NCI-H1417 (cell line): ENCODE measurements at regions not wholly inside any gene's neighbourhood (a gene's known extent, or its start where the extent isn't known, plus 50 kb on each side); places are given as distances from the start of the nearest gene placed in this dataset.
A peak's percentile ranks its signal among the peaks of the same experiment; 100 is the strongest.
"Not testable (repeated sequence)": the region's sequence is repeated elsewhere in the genome, so short reads cannot be mapped to it uniquely, and the experiment has no call there.

Experiments used
- DNase-seq, 3 experiments: peaks; one replicate each; lab custom pipeline; 2025; lab: John Stamatoyannopoulos, UW

DNA sequence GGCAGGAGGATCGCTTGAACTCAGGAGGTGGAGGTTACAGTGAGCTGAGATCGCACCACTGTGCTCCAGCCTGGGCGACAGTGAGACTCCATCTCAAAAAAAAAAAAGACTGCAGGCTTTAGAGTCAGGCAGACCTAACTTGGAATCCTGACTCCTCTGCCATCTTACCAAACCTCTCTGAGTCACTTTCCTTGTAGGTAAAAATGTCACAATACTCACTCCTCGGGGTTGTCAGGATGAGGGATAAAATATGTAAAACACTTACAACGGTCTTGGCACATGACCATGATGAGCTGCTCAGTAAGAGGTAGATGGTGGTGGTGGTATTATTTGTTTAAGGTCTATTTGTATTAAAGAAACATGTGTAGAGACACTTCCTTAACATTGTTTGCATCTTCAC is 154.1 kb upstream of the PDE1C start:
- no peak for DNase-seq

DNA sequence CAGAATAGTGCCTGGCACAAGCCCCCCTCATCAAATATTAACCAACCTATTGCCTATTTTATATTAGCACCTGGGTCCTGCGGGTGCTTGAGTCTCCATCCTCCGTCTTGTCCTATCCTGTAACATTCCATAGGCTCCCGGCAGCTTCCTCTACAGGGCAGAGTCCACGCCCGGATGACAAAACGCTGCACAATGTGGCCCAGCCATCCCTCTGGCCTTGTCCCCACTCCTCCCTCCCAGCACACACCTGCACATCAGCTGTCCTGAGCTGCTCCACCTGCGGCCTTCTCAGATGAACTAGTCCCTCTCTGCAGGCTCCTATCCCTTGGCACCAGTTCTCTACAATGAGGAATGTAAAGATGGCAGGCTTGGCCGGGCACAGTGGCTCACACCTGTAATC is 153.5 kb upstream of the PDE1C start:
- DNase-seq = no peak

DNA sequence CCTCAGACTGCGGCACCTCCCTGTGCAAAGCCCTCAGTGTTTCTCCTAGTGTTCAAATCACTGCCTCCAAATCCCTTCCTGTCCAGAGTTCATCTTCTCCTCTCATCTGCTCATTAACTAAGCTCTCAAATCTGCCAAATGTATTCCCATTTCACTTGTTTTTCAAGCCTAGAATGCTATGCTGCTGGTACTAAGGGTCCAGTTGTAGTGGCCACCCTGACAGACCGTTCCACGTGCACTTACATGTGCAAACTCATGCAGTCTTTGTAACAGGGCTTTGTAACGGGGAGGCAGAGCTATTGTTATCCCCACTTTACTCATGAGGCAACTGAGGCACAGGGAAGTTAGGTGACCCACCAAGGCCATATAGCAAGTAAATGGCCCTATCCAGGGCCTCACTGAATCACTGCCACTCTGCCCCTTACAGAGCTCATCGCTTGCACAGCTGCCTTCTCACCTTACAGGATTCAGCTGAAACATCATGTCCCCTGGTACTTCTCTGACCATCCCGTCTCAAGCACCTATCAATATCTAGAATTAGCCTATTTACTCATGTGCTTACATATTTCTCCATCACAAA is 153.0 kb upstream of the PDE1C start:
- no peak for DNase-seq

DNA sequence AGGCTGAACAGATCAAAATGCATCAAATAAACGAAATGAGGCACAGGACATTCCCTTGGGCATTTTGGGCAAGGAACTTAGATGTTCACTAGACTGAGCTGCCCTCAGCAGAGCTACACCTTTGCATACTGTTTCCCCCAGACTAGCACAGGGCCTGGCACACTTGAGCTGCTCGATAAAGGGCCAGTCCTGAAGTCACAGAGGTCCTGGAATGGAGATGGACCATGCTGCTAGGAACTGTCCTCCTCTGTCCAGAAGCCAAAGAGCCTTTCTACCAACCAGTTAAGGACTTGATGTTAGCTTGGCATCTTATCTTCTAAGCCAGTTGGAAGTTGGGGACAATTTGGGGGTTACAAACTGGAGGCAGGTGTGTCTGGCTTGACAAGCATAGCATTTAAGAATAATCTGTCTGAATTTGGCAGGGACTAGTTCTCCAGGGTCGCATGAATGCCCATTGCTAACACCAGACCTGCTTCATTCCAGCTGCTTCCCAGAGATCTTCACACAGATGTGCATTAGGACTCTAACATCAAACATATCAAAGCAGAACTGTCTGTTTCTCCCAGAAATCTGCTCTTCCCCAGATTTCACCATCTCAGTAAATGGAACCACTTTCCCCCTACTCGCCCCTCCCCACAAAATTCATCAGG is 152.2 kb upstream of the PDE1C start:
- DNase-seq = no peak

DNA sequence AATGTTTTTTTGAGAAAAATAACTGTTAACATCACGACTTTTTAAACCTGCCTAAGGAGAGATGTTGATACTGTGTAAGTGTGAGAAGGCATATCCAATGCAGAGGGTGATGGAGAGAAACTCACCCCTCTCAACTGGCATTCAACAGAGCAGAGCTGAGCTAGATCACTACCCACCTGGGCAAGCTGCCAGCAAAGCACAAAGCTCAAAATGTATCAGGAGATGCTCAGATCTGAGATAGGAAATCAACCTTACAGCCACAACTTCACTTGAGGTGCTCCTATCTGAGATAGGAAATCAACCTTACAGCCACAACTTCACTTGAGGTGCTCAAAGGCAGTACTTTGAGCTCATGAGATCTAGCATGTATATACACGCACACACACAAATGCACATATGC is 151.5 kb upstream of the PDE1C start:
- DNase-seq = peak in 1 of 3 experiments; percentile 1

DNA sequence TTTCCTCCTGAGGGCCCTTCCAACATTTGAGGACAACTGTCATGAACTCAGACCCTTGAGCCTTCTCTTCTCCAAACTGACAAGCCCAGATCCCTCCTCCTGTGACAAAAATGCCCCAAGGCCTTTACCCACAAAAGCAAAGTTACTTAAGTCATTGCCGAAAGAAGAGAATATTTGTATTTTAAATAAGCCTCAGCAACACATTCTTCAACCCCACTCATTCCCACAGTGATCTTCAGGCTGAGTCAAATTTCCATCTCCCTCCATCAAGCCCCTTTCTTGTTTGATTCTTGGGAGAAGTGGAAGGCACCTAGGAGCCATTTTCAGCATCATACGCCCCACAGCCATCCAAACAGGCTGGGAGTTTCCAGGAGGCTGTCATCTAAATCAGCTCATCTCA is 150.8 kb upstream of the PDE1C start:
- no peak for DNase-seq

DNA sequence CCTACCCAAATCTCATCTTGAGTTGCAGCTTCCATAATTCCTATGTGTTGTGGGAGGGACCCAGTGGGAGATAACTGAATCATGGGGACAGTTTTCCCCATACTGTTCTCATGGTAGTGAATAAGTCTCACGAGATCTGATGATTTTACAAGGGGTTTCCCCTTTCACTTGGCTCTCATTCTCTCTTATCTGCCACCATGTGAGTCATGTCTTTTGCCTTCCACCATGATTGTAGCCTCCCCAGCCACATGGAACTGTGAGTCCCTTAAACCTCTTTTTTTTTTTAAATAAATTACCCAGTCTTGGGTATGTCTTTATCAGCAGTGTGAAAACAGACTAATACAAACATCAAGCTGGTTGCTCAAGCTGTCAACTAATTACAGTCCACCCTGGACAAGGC is 149.6 kb upstream of the PDE1C start:
- DNase-seq = not testable (repeated sequence)

DNA sequence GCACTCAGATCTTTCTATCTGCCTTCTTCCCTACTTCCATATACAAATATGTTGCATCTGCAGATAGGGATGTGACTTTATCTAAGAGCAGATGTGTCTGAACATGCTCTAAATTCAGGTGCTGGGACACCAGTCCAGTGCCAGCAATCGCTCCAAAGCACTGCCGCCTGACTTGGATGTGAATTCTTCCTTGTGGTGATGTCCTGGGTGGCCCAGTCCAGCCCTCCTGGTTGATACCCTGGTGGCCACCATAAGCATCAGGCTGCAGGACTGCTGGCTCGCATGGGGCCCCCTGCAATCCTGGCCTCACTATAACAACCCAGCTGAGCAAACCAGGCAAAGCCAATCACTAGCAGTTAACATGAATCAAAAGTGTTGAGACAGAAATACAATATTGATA is 149.2 kb upstream of the PDE1C start:
- no peak for DNase-seq

DNA sequence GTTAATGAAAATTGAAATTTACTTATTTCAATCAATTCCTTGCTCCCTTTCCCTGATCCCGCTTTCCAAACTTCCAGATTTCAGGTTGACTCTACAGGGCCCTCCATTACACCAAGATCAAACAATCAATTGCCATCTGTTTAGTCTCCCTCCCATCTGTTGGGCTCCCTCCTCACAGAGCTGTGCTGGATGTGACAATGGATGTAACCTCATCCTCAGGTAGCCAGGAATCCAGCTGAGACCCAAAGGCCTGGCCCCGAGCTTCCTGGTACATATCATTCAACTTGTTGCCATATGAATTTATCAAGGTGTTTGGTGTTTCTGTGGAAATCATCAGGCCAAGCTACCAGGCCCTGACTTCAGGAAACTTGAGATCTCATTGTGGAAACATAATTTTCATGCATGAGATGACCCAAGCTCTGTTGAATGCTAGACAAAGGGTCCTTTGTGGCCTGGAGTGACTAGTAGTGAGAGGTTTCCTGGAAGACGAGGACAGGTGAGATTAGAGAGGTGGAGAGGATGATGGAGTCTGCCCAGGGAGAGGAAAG is 148.6 kb upstream of the PDE1C start:
- DNase-seq = no peak

DNA sequence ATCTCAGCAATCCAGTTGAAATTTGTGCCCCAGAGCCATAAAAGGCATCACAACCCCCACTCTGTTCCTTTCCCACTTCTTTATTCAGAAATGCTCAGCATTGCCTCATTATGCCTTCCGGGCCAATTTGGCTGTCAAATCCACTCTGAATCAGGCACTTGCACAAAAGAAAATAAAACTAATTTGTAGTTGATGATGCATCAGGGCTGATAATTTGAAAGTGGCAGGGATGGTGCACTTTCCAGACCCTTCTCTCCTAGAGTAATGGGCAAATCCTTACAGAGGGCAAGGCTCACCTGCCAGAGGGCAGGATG is 147.9 kb upstream of the PDE1C start:
- DNase-seq = no peak

DNA sequence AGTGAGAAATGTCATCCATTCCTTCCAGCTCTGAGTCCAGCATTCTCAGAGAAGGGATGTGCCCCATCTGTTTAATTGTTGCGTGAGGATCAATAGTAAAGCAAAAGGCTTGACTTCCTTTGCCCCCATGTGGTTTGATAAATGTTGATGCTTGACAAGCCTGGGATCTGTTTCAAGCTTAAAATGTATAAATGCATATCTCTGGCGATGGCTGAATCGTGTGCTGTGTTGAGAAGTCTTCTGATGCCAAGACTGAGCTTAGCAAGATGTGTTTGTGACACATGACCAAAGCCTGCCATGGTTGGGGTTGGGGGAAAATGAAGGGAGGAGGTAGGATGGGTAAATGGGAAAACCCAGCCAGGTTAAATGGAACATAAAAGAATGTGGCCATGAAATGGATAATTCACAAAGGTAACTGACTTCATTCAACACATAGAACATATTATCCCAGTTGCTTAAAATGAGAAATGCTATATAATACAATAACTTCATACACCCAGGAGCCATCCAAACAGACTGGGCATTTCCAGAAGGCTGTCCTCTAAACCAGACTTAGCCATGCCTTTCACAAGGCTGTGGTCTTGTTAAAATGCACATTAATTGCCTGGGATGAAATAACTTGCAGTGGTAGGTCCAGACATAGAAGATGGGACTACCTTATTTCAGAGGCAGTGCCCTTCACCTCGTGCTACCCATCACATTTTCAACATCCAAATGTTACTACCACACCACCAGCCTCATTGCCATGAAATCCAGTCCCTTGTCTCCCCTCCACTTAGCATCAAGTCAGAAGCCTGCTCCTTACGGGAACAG is 147.3 kb upstream of the PDE1C start:
- DNase-seq = no peak

DNA sequence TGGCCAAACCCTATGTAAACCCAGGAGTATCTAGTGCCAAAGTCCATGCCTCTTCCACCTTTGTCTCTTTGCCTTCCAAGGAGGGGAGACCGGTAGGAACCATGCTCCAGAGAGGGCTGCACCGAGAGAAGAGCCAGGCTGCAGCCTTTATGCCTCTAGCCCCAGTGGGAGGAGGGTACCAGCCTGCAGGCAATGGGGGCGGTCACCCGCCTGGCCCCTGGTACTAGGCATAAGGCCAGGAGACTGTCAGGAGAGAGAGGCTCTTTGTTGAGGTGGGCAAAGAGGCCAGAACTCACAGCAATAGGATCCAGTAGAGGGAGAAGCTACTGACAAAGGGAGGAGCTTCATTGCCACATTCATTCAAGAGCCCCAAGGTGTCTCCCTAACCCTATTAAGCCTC is 146.6 kb upstream of the PDE1C start:
- DNase-seq = no peak

DNA sequence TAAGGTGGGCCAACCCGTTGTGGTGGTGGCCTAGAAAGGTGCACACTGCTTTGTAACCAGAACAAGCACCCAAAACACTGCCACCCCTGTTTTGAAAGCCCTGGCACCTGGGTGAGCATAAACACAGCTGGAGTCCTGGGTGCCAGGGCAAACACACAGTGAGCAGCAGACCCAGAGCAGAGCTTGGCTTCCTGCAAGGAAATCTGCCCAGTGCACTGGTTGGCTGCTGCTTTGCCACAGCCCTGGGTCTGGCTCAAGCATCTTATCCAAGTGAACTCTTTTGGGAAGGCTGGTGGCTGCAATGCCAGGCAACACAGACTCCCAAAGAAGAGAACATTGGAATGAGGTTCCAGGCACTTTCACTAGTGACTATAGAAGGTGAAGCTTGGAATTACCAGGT is 145.5 kb upstream of the PDE1C start:
- DNase-seq = no peak

DNA sequence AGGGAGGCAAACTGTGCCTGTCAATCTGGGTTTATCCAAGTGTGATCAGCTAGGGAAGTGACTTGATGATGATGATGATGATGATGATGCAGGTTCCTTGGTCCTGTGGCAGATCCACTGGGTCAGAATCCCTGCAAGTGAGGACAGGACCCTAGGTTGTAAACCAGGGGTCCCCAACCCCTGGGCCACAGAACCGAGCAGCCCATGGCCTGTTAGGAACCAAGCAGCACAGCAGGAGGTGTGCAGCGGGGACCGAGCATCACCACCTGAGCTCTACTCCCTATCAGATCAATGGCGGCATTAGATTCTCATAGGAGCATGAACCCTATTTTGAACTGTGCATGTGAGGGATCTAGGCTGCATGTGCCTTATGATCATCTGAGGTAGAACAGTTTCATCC is 144.7 kb upstream of the PDE1C start:
- DNase-seq = no peak

DNA sequence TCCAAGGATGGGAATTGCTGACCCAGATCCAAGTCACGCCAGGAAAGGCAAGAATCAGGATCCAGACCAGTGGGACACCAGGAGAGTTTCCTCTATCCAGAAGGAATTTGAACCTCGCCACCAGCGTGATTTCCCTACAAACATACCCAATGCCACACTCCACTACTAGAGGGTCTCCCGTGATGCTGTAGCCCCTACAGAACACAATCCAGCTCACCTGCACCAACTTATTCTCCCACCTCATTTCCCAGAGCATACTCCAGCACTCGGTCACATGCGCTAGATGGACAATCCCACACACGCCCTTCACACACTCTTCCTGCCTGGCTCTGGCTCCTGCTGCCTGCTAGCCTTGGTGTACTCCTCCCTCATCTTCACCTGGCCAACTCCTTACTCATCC is 142.1 kb upstream of the PDE1C start:
- DNase-seq = no peak

DNA sequence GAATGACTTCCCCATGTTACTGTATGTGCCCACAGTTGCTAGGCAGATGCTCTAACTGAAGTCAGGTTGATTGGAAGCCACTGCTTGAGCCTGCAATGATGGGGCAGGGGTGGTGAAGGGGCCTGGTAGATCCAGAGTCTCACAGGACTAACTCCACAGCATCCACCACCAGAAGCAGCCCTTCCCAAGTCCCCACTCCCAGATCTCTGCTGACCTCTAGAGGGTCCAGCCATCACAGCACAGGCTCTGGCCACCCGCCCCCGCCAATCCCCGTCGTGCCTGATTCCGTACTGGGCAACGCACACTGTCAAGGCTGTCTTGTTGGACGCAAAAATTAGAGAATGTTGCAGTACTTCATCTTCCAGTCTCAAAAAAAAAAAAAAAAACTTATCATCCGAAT is 136.8 kb upstream of the PDE1C start:
- peak in 1 of 3 experiments; percentile 38 for DNase-seq

DNA sequence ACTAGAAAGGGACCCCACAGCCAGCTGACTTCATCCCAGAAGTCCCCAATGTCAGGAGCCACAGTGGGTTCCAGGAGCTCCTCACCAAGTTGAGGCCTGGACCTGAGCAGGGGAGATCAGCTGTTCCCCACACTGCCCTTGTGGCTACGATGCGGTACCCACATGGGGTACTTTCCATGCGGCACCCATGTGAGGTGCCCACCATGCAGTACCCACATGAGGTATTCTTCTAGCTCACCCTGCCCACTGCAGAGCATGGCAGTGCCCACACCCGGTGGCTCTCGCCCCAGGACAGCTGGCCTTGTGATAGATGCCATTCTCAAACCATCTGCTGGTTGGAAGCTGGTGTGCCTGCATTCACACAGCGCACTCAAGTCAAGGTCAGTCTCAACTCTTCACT is 136.3 kb upstream of the PDE1C start:
- no peak for DNase-seq

DNA sequence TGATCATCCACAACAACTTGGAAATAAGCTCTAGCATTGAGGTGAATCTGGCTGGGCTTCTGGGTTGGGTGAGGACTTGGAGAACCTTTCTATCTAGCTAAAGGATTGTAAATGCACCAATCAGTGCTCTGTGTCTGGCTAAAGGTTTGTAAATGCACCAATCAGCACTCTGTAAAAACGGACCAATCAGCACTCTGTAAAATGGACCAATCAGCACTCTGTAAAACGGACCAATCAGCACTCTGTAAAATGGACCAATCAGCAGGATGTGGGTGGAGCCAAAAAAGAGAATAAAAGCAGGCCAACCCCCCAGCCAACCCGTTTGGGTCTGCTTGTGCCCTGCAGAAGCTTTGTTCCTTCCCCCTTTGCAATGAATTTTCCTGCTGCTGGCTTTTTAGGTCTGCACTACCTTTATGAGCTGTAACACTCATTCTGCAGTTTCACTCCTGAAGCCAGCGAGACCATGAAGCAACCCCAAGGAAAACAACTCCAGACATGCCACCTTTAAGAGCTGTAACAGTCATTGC is 135.2 kb upstream of the PDE1C start:
- not testable (repeated sequence) for DNase-seq

DNA sequence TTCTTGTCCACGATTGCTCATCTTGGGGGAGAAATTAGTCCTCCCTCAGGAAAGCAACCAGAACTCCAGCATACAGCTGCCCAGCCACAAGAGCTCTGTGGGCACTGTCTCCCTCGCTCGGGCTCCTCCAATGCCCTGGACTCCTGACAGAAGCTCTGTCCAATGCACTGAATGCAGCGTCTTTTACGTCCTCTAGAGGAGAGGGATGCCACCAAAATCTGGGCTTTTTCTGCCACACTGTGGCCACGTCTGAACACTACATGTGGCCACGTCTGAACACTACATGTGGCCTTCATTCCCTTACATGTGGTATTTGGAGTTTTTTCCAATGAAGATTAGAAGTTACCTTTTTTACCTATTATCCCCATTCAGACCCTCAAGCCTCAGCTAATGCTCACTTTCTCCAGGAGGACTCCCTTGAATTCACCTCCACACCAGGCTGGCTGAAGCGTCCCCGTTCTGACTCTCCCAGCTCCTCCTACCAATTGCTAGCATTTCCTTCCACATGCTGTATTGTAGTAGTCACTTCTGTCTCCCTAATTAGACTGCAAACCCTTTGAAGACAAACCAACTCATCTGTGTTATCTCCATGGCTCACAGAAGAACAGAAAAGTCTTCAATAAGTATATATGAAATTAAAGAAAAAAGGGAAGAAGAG is 134.3 kb upstream of the PDE1C start:
- DNase-seq = peak; percentile 57 to 81 (median 67)

DNA sequence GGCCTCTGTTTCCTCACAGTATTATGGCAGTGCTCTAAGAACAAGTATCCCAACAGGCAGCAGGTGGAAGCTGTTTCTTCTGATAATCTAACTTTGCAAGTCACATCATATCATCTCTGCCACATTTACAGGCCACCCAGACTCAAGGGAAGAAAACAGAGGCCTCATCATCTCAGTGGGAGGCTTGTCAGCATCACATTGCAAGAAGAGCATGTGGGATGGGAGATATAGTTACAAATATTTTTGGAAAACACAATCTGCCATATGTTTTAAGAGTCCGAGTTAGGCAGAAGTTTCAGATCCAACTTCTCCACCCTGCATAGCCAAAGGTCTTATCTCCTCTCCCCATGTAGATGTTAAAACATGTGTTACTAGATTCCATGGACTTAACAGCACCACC is 130.4 kb upstream of the PDE1C start:
- DNase-seq = no peak

DNA sequence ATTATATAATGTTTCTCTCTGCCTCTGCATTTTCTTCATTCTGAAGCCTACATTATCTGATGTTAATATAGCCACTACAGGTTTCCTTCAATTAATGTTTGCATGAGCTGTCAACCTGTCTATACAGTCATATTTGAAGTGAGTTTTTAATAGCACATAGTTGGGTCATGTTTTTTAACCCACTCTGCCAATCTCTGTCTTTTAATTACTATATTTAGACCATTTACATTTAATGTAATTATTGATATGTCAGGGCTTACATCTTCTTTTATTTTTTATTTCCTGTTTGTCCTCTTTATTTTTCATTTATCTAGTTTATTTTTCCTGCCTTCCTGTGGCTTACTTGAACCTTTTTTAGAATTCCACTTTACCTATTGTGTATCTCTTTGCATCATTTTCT is 124.3 kb upstream of the PDE1C start:
- no peak for DNase-seq

DNA sequence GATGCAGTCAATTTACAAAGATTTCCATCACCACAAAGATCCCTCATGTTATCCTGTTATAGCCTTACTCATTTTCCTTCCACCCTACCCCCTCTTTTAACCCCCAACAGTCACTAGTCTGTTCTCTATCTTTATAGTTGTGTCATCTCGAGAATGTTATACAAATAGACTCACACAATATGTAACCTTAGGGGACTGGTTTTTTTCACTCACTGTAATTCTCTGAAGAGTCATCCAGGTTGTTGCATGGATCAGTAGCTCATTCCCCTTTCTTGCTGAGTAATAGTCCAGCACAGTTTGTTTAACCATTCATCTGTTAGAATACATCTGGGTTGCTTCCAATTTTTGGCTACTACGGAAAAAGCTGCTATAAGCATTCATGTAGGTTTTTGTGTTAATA is 121.1 kb upstream of the PDE1C start:
- DNase-seq = no peak

DNA sequence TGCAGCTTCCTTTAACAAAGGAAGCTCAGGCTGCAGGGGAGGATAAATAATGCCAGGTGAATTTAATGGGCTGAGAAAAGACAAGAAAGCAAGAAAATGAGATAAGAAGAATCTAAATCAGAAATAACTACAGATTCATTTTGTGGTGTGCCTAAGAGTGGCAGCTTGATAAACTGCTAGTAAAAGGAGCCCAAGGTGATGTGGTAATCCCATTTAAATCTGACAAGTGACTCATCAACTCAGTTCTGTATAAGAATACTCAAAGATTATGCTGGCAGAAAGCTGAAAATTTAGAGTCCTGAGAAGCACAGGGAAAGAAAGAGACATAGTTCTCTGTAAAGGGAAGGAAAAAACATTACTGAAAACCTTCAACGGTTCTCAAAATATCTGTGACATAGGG is 109.4 kb upstream of the PDE1C start:
- DNase-seq = no peak
